SK-N-MC (cell line): ENCODE measurements at regions not wholly inside any gene's neighbourhood (a gene's known extent, or its start where the extent isn't known, plus 50 kb on each side); places are given as distances from the start of the nearest gene placed in this dataset.

Source experiments
- EZH2 ChIP-seq: fragments of 200-600 bp; sonication (generic); IDR thresholded peaks from one replicate; pipeline ENCODE4 v1.6.1; 2017; ENCODE audit warnings: antibody characterized with exemption
- FOXP2 ChIP-seq: optimal IDR thresholded peaks from 2 replicates; pipeline ENCODE3; 2011; ENCODE audit warnings: mild to moderate bottlenecking, moderate library complexity; ENCODE audit not compliant: insufficient read depth; ENCODE audit errors: extremely low read length, control extremely low read depth
- POLR2AphosphoS5 ChIP-seq: IDR thresholded peaks from 2 replicates; pipeline ENCODE4 v1.6.1; 2012; ENCODE audit warnings: mild to moderate bottlenecking, low read depth, low read length, borderline replicate concordance

- no peak for TF ChIP-seq EZH2
- TF ChIP-seq POLR2AphosphoS5 = no peak
- no peak for TF ChIP-seq FOXP2
Measured at GRCh38 chr2:62424899-62425298, 81.1 kb downstream of the TMEM17 start.
